Duodenal mucosa (tissue), 2 donors: ENCODE measurements at regions not wholly inside any gene's neighbourhood (a gene's known extent, or its start where the extent isn't known, plus 50 kb on each side); places are given as distances from the start of the nearest gene placed in this dataset.

Source experiments
- H3K27ac ChIP-seq: one replicate; pipeline ENCODE4 v1.7.0; 2013; ENCODE audit warnings: low read depth, low read length
- H3K27me3 ChIP-seq, 2 donors: one replicate each; pipeline ENCODE4 v1.7.0; 2013; ENCODE audit warnings: low read length in 2 of 2, control low read depth in 1 of 2; ENCODE audit not compliant: insufficient read depth in 2 of 2, control insufficient read depth in 1 of 2
- H3K36me3 ChIP-seq, 2 donors: one replicate each; pipeline ENCODE4 v1.7.0; 2013; ENCODE audit warnings: low read length in 2 of 2, control low read depth in 1 of 2; ENCODE audit not compliant: insufficient read depth in 2 of 2, control insufficient read depth in 1 of 2
- H3K4me1 ChIP-seq, 2 donors: one replicate each; pipeline ENCODE4 v1.7.0; 2013; ENCODE audit warnings: low read length in 2 of 2, control low read depth in 1 of 2; ENCODE audit not compliant: insufficient read depth in 2 of 2, control insufficient read depth in 1 of 2
- H3K4me3 ChIP-seq, 2 donors: one replicate each; pipeline ENCODE4 v1.7.0; 2013; ENCODE audit warnings: low read length in 2 of 2, low read depth in 1 of 2
- H3K9ac ChIP-seq, 2 donors: one replicate each; pipeline ENCODE4 v1.7.0; 2013; ENCODE audit warnings: low read length in 2 of 2, low read depth in 1 of 2
- H3K9me3 ChIP-seq, 2 donors: one replicate each; pipeline ENCODE4 v1.7.0; 2013; ENCODE audit warnings: low read length in 2 of 2, control low read depth in 1 of 2; ENCODE audit not compliant: control insufficient read depth in 1 of 2

GRCh38 chr5:133905424-133905823 lies 63.0 kb downstream of the C5orf15 start:
- H3K4me1 ChIP-seq: no peaks in the 10 kb centered on the region
- no peak overlapping the region for H3K27ac ChIP-seq
- no peak overlapping the region for H3K4me3 ChIP-seq
- H3K27me3 ChIP-seq: no peaks in the 10 kb centered on the region
- no peaks in the 10 kb centered on the region for H3K9me3 ChIP-seq
- H3K9ac ChIP-seq: no peak overlapping the region
- H3K36me3 ChIP-seq: no peaks in the 10 kb centered on the region

- no peak overlapping the region for H3K27ac ChIP-seq
- no peak overlapping the region for H3K9ac ChIP-seq
- no peak overlapping the region for H3K4me3 ChIP-seq
- H3K27me3 ChIP-seq: peaks cover 0 to 3% of the 10 kb centered on the region in 2 donors
- H3K4me1 ChIP-seq: no peaks in the 10 kb centered on the region
- H3K36me3 ChIP-seq: no peaks in the 10 kb centered on the region
- H3K9me3 ChIP-seq: no peaks in the 10 kb centered on the region
These were observed 63.8 kb downstream of the C5orf15 start for GRCh38 chr5:133904641-133905040.

GRCh38 chr5:133902511-133903118 lies 65.8 kb downstream of the C5orf15 start:
- H3K9me3 ChIP-seq: no peaks in the 10 kb centered on the region
- no peak overlapping the region for H3K27ac ChIP-seq
- H3K4me3 ChIP-seq: no peak overlapping the region
- peaks cover 0 to 4% of the 10 kb centered on the region in 2 donors for H3K27me3 ChIP-seq
- H3K9ac ChIP-seq: no peak overlapping the region
- H3K4me1 ChIP-seq: no peaks in the 10 kb centered on the region
- no peaks in the 10 kb centered on the region for H3K36me3 ChIP-seq

GRCh38 chr5:133900534-133901270 lies 67.7 kb downstream of the C5orf15 start:
- Histone ChIP-seq H3K9me3 (no peaks in the 10 kb centered on the region), H3K27me3 (peaks cover 0 to 4% of the 10 kb centered on the region in 2 donors), H3K36me3 (no peaks in the 10 kb centered on the region), H3K27ac (no peak overlapping the region), H3K9ac (no peak overlapping the region), H3K4me3 (no peak overlapping the region), H3K4me1 (no peaks in the 10 kb centered on the region)

- H3K4me3 ChIP-seq: no peak overlapping the region
- H3K9me3 ChIP-seq: no peaks in the 10 kb centered on the region
- no peaks in the 10 kb centered on the region for H3K36me3 ChIP-seq
- no peak overlapping the region for H3K9ac ChIP-seq
- no peak overlapping the region for H3K27ac ChIP-seq
- peaks cover 0 to 4% of the 10 kb centered on the region in 2 donors for H3K27me3 ChIP-seq
- no peaks in the 10 kb centered on the region for H3K4me1 ChIP-seq
These were observed 68.9 kb downstream of the C5orf15 start for GRCh38 chr5:133899506-133899905.

GRCh38 chr5:133898440-133898839 lies 70.0 kb downstream of the C5orf15 start:
- Histone ChIP-seq H3K4me3 (no peak overlapping the region), H3K36me3 (no peaks in the 10 kb centered on the region), H3K27ac (no peak overlapping the region), H3K9ac (no peak overlapping the region), H3K9me3 (no peaks in the 10 kb centered on the region), H3K27me3 (peaks cover 0 to 4% of the 10 kb centered on the region in 2 donors), H3K4me1 (no peaks in the 10 kb centered on the region)

- no peaks in the 10 kb centered on the region for H3K9me3 ChIP-seq
- H3K36me3 ChIP-seq: no peaks in the 10 kb centered on the region
- no peaks in the 10 kb centered on the region for H3K4me1 ChIP-seq
- H3K27me3 ChIP-seq: peaks cover 0 to 4% of the 10 kb centered on the region in 2 donors
- H3K4me3 ChIP-seq: no peak overlapping the region
- no peak overlapping the region for H3K9ac ChIP-seq
- H3K27ac ChIP-seq: no peak overlapping the region
These were observed 71.0 kb downstream of the C5orf15 start for GRCh38 chr5:133897431-133897830.

GRCh38 chr5:133896873-133897272 lies 71.6 kb downstream of the C5orf15 start:
- no peak overlapping the region for H3K27ac ChIP-seq
- H3K9ac ChIP-seq: no peak overlapping the region
- H3K4me3 ChIP-seq: no peak overlapping the region
- H3K36me3 ChIP-seq: no peaks in the 10 kb centered on the region
- H3K4me1 ChIP-seq: no peaks in the 10 kb centered on the region
- H3K9me3 ChIP-seq: no peaks in the 10 kb centered on the region
- H3K27me3 ChIP-seq: peaks cover 0 to 4% of the 10 kb centered on the region in 2 donors

GRCh38 chr5:133895979-133896845 lies 72.2 kb downstream of the C5orf15 start:
- H3K4me3 ChIP-seq: no peak overlapping the region
- peaks cover 0 to 4% of the 10 kb centered on the region in 2 donors for H3K27me3 ChIP-seq
- no peak overlapping the region for H3K27ac ChIP-seq
- H3K9ac ChIP-seq: no peak overlapping the region
- H3K36me3 ChIP-seq: no peaks in the 10 kb centered on the region
- H3K4me1 ChIP-seq: no peaks in the 10 kb centered on the region
- no peaks in the 10 kb centered on the region for H3K9me3 ChIP-seq

GRCh38 chr5:133894143-133894542 lies 74.3 kb downstream of the C5orf15 start:
- Histone ChIP-seq H3K9ac (no peak overlapping the region), H3K4me1 (no peaks in the 10 kb centered on the region), H3K27me3 (no peaks in the 10 kb centered on the region), H3K27ac (no peak overlapping the region), H3K36me3 (no peaks in the 10 kb centered on the region), H3K4me3 (no peak overlapping the region), H3K9me3 (no peaks in the 10 kb centered on the region)
